ENCODE measurements at regions not wholly inside any gene's neighbourhood (a gene's known extent, or its start where the extent isn't known, plus 50 kb on each side); places are given as distances from the start of the nearest gene placed in this dataset.

DNA sequence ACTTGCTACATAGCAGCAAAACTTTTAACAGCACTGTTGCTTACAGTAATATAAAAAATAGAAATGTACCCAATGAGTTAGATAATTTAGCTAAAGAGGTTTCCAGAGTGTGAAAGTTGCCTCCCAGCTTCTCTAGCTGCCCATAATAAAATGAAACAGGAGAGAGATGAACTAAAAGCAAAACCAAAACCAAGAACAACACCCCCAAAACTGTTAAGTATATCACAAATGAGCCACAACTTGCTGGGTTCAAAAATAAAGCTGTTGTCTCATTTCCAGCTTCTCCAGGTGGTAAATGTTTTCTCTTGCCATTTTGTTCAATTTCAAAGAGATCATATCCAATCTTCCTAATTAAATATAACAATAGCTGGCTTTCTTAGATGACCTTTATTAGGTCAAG, 614.0 kb downstream of the ETNK1 start:
- Histone ChIP-seq H4K91ac (ENCODE audit: insufficient read length, low read depth, low read length) (no peak overlapping the region), H3K23me2 (ENCODE audit: insufficient read length, low read depth, low read length, poor library complexity, severe bottlenecking) (no peaks in the 10 kb centered on the region), H4K20me1 (ENCODE audit: control insufficient read depth, insufficient read depth, insufficient read length) (no peaks in the 10 kb centered on the region), H3T11ph (ENCODE audit: low read length) (no peak overlapping the region), H3K56ac (ENCODE audit: insufficient read length, low read depth, low read length) (no peak overlapping the region), H3K4me2 (ENCODE audit: insufficient read depth, insufficient read length, low read length) (no peak overlapping the region), H3K4ac (ENCODE audit: low read depth, low read length) (no peak overlapping the region), H3K4me1 (ENCODE audit: insufficient read depth, low read length) (no peaks in the 10 kb centered on the region; the same call in 1 of the 2 replicates), H3K18ac (ENCODE audit: insufficient read length, low read depth, low read length) (no peak overlapping the region), H2BK12ac (ENCODE audit: insufficient read length, low read depth, low read length) (no peak overlapping the region), H4K8ac (replicated peaks; ENCODE audit: insufficient read length, low read depth, low read length) (no peak overlapping the region), H3K27me3 (ENCODE audit: insufficient read depth, low read length) (no peaks in the 10 kb centered on the region), H2AK5ac (ENCODE audit: insufficient read length, low read length) (no peak overlapping the region), H2BK20ac (ENCODE audit: low read depth, low read length, poor library complexity, severe bottlenecking) (no peak overlapping the region), H2BK120ac (ENCODE audit: low read depth, low read length, poor library complexity, severe bottlenecking) (no peak overlapping the region), H3K9me3 (ENCODE audit: control insufficient read depth, low read depth, low read length) (no peaks in the 10 kb centered on the region), H4K5ac (ENCODE audit: insufficient read length, low read depth, low read length) (no peak overlapping the region), H3K9ac (ENCODE audit: extremely low read depth, insufficient read length, low read length) (no peak overlapping the region), H3K23ac (ENCODE audit: insufficient read length, low read depth, low read length) (no peak overlapping the region), H2AFZ (ENCODE audit: low read length) (no peak overlapping the region), H3K79me1 (ENCODE audit: insufficient read depth, low read depth, low read length, poor library complexity, severe bottlenecking) (no peaks in the 10 kb centered on the region), H2BK15ac (ENCODE audit: low read depth, low read length) (no peak overlapping the region), H3K27ac (ENCODE audit: insufficient read length, low read depth, low read length) (no peak overlapping the region), H3K14ac (ENCODE audit: insufficient read depth, low read length) (no peak overlapping the region), H2BK5ac (ENCODE audit: insufficient read length, low read length) (no peak overlapping the region), H3K79me2 (ENCODE audit: insufficient read depth, low read length) (no peaks in the 10 kb centered on the region)
- no peak overlapping the region for H3K4me3 Mint-ChIP-seq
- no peak for DNase-seq
- no peak overlapping the region for H3K27ac Mint-ChIP-seq
- TF ChIP-seq, protein P1, sequence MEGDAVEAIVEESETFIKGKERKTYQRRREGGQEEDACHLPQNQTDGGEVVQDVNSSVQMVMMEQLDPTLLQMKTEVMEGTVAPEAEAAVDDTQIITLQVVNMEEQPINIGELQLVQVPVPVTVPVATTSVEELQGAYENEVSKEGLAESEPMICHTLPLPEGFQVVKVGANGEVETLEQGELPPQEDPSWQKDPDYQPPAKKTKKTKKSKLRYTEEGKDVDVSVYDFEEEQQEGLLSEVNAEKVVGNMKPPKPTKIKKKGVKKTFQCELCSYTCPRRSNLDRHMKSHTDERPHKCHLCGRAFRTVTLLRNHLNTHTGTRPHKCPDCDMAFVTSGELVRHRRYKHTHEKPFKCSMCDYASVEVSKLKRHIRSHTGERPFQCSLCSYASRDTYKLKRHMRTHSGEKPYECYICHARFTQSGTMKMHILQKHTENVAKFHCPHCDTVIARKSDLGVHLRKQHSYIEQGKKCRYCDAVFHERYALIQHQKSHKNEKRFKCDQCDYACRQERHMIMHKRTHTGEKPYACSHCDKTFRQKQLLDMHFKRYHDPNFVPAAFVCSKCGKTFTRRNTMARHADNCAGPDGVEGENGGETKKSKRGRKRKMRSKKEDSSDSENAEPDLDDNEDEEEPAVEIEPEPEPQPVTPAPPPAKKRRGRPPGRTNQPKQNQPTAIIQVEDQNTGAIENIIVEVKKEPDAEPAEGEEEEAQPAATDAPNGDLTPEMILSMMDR (conservative IDR thresholded peaks at IDR 0.05) = no peak
- peaks cover 3 to 6% of the 10 kb centered on the region in 2 experiments for H3K4me1 Mint-ChIP-seq
- no peaks in the 10 kb centered on the region for H3K27me3 Mint-ChIP-seq (ENCODE audit: low read depth)
- H3K36me3 Mint-ChIP-seq (ENCODE audit: insufficient read depth in 1 of 3, low read depth in 3 of 3) = no peaks in the 10 kb centered on the region
- H3K9me3 Mint-ChIP-seq = no peaks in the 10 kb centered on the region
